ENCODE measurements at regions not wholly inside any gene's neighbourhood (a gene's known extent, or its start where the extent isn't known, plus 50 kb on each side); places are given as distances from the start of the nearest gene placed in this dataset.

DNA sequence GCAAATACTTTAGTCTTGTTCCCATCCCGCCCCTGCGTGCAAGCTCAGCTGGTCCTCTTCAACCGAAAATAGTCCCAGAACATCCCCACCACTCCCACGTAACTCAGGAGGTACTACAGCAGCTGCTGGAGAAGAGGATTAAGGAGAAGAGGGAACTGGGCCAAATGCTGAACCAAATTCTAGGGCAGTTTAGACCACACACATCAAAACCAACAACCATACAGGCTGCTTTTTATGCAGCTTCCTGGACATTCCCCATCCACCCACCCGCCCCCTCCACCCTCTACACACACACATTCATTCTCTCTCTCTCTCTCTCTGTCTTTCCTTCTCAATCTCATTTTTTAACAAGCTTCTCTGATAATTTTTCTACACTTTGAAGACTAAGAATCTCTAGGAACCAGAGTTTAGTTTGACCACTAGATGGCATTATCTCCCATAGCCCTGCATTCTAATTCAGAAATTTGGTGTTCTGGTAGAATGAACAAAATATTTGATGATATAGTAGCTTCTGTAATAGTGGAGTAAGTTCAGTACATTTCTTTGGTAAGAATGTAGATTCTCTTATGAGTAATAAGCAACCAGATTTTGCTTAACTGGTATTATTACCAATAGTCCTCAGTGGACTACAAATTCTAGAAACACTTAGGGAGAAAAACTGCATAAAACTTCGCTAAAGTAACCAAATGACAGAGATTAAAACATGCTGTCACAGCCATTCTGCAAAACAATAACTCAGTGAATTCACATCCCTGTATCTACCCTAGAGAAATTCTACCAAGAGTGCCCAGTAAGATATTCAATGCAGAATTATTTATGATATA lies 52.1 kb upstream of the BEND6 start:
- Histone ChIP-seq H2AFZ (ENCODE audit: low read length) (no peak overlapping the region), H3K79me2 (ENCODE audit: insufficient read depth, low read length) (no peaks in the 10 kb centered on the region), H2BK120ac (ENCODE audit: low read depth, low read length, poor library complexity, severe bottlenecking) (no peak overlapping the region), H2BK20ac (ENCODE audit: low read depth, low read length, poor library complexity, severe bottlenecking) (no peak overlapping the region), H3K14ac (ENCODE audit: insufficient read depth, low read length) (no peak overlapping the region), H3K27ac (ENCODE audit: insufficient read length, low read depth, low read length) (no peak overlapping the region), H3K9ac (ENCODE audit: extremely low read depth, insufficient read length, low read length) (no peak overlapping the region), H3K56ac (ENCODE audit: insufficient read length, low read depth, low read length) (no peak overlapping the region), H3K79me1 (ENCODE audit: insufficient read depth, low read depth, low read length, poor library complexity, severe bottlenecking) (no peaks in the 10 kb centered on the region), H3K9me3 (ENCODE audit: control insufficient read depth, low read depth, low read length) (no peaks in the 10 kb centered on the region), H4K5ac (ENCODE audit: insufficient read length, low read depth, low read length) (no peak overlapping the region), H3K23ac (ENCODE audit: insufficient read length, low read depth, low read length) (no peak overlapping the region), H4K91ac (ENCODE audit: insufficient read length, low read depth, low read length) (no peak overlapping the region), H3T11ph (ENCODE audit: low read length) (no peak overlapping the region), H2BK15ac (ENCODE audit: low read depth, low read length) (no peak overlapping the region), H2AK5ac (ENCODE audit: insufficient read length, low read length) (no peak overlapping the region), H3K23me2 (ENCODE audit: insufficient read length, low read depth, low read length, poor library complexity, severe bottlenecking) (peaks cover 3% of the 10 kb centered on the region), H3K4me2 (ENCODE audit: insufficient read depth, insufficient read length, low read length) (no peak overlapping the region), H2BK5ac (ENCODE audit: insufficient read length, low read length) (no peak overlapping the region), H3K4ac (ENCODE audit: low read depth, low read length) (no peak overlapping the region), H4K8ac (replicated peaks; ENCODE audit: insufficient read length, low read depth, low read length) (no peak overlapping the region), H4K20me1 (ENCODE audit: control insufficient read depth, insufficient read depth, insufficient read length) (no peaks in the 10 kb centered on the region), H3K18ac (ENCODE audit: insufficient read length, low read depth, low read length) (no peak overlapping the region), H3K4me1 (ENCODE audit: insufficient read depth, low read length) (peaks cover 2% of the 10 kb centered on the region; the same call in 1 of the 2 replicates), H3K27me3 (ENCODE audit: insufficient read depth, low read length) (no peaks in the 10 kb centered on the region), H2BK12ac (ENCODE audit: insufficient read length, low read depth, low read length) (no peak overlapping the region)
- Mint-ChIP-seq H3K36me3 (ENCODE audit: insufficient read depth in 1 of 3, low read depth in 3 of 3) (no peaks in the 10 kb centered on the region), H3K4me1 (peaks cover 12 to 18% of the 10 kb centered on the region in 2 experiments), H3K4me3 (no peak overlapping the region), H3K9me3 (no peaks in the 10 kb centered on the region), H3K27me3 (ENCODE audit: low read depth) (no peaks in the 10 kb centered on the region; the same call in 1 of the 2 replicates), H3K27ac (no peak overlapping the region; a peak in 2 of 7 replicates)
- DNase-seq: no peak
- no CpG with 5 or more reads among the region's 6 CpGs for WGBS (ENCODE audit: extremely low coverage, insufficient read length, low lambda C conversion rate)
- TF ChIP-seq CTCF (conservative IDR thresholded peaks at IDR 0.05): peak; percentile 84
